ENCODE measurements at regions not wholly inside any gene's neighbourhood (a gene's known extent, or its start where the extent isn't known, plus 50 kb on each side); places are given as distances from the start of the nearest gene placed in this dataset.

- DNase-seq (ENCODE audit: low read depth) = no peak
Measured at GRCh38 chr3:159536876-159537275, 451.8 kb upstream of the IL12A start.

- DNase-seq (ENCODE audit: low read depth) = no peak
Measured at GRCh38 chr3:159538507-159538906, 450.1 kb upstream of the IL12A start.

GRCh38 chr3:159540882-159541495, 447.6 kb upstream of the IL12A start:
- DNase-seq (ENCODE audit: low read depth) = no peak

DNA sequence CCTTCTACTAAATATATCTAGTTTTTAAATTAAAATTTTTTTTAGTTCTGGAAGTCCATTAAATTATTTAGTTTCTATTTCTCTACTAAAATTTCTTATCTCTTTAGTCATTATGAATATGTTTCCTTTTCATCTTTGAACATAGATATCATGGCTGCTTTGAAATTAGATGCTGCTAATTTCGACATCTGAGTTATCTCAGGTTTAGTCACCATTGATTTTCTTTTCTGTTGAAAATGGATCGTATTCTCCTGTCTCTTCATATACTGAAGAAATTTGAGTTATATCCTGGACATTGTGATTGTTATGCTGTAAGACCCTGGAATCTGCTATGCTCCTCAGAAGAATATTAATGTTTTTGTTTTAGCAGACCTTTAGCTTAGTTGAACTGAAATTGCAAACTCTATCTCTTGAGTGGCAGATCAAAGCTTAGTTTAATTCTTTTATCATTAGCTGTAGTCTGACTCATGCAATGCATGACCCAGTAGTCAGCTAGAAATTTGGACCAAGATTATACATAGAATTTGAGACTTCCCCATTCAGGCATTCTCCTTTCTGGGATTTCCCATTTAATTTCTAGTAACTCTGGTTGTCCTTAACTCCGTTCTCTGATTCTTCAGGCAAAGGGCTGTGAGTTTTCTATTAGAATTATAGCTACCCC, 439.8 kb upstream of the IL12A start:
- DNase-seq (ENCODE audit: low read depth) = no peak

- no peak for DNase-seq (ENCODE audit: low read depth)
Measured at GRCh38 chr3:159555205-159555604, 433.4 kb upstream of the IL12A start.

- DNase-seq (ENCODE audit: low read depth) = no peak
Measured at GRCh38 chr3:159559771-159560170, 428.9 kb upstream of the IL12A start.

- no peak for DNase-seq (ENCODE audit: low read depth)
Measured at GRCh38 chr3:159560214-159560979, 428.2 kb upstream of the IL12A start.

DNA sequence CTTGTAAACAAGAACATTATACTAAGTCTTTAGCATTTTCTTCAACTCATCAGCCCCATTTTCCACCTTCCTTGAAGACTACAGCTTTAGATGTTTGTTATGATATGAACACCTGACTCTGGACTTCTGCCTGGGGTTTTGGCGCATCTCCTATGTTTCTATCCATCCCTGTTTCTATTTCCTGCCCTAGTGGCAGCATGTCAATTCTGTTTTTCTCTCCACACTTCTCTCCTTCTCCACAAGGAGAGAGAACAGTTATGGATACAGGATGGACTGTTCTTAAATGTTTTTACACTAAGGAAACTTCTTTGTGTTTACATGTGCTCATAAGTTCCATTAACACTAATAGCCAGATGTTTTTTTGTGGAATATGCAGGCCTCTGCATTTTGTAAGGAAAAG, 423.3 kb upstream of the IL12A start:
- DNase-seq (ENCODE audit: low read depth) = no peak

DNA sequence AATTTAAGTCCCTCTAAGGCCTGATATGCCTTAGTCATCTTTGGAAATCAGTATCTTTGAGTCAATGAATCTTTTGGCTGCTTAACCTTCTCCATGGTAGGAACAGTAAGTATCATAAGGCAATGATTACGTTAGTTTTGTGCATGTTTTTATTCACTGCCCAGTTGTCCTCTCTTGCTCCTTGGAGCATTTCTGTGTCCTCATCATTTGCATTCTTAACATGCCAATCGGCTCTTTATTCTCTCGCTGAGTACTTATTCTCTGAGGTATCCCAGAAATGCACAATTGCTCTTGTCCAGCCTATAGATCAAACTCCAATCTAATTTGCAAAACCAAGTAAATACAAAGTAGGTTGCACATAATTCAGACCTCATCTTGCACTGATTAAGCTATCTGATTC, 405.0 kb upstream of the IL12A start:
- DNase-seq (ENCODE audit: low read depth) = no peak

DNA sequence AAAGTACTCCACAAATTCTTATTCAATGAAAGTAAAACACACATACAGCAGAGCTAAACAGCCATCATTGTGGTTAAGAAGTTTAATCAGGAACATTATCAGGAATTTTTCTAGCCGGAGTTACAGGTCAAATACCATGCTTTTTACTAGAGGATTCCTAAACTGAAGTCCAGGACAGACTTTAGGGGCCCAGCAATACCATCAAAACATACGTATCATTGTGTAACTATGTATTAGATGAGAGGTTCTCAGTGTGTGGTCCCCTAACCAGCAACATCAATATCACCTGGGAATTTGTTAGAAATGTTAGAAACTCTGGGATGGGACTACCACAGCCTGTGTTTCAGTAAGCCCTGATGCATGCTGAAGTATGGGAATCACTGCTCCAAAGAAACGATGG, 404.2 kb upstream of the IL12A start:
- no peak for DNase-seq (ENCODE audit: low read depth)

- peak; percentile 3 for DNase-seq (ENCODE audit: low read depth)
Measured at GRCh38 chr3:159586571-159587202, 401.9 kb upstream of the IL12A start.

DNA sequence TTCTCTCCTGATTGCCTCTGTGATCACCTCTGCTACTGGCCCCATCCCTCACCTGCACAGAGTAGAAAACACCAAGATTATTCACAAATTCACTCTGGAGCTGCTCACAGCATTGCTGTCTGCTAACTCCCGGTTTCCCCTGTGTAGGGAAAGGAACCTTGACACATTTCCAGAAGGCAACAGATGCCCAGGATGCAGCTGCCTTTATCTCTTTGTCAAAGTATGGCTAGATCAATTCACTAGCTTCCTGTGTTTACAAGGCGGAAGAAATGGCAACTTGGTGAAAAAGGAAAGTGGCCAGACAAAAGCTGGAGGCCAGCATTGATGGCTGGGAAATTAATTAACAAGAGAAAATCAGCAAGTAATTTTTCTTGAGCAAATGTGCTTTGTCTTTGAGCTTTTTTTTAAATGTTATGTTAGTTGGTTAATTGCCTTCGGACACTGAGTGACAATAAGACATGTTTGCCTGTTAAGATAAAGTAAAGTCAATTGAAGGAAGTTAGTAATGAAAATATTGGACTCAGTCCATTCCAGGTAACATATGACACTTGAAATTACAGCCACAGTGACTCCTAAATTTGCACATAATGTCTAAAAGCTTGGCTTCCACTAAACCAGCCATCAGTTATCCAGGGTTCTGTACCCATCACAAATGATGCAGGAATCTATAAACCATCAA, 394.6 kb upstream of the IL12A start:
- no peak for DNase-seq (ENCODE audit: low read depth)

GRCh38 chr3:159600291-159600690, 388.3 kb upstream of the IL12A start:
- DNase-seq (ENCODE audit: low read depth) = no peak

DNA sequence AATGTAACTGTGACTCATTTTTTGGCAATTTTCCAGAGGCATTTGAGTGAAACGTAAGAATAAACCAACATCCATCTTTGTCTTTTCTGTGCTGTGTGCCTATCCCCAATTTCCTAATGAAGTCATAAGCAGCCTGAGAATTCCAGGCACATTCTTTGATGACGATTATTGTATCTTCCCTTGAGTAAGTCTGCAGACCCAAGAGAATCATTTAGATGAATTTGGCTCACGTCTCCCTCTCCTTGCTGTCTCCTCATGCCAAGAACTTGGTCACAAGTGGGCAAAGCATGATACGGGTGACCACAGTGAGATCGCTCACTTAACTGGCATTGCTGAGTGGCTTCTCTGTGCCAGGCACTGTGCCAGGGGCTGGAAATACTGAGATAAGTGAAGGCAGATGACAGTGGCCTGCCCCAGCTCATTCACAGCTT, 384.5 kb upstream of the IL12A start:
- DNase-seq (ENCODE audit: low read depth) = peak; percentile 3

GRCh38 chr3:159605101-159605500, 383.5 kb upstream of the IL12A start:
- DNase-seq (ENCODE audit: low read depth) = no peak

GRCh38 chr3:159605776-159606175, 382.9 kb upstream of the IL12A start:
- DNase-seq (ENCODE audit: low read depth) = no peak

- no peak for DNase-seq (ENCODE audit: low read depth)
Measured at GRCh38 chr3:159607856-159608255, 380.8 kb upstream of the IL12A start.

- no peak for DNase-seq (ENCODE audit: low read depth)
Measured at GRCh38 chr3:159608311-159608710, 380.3 kb upstream of the IL12A start.

DNA sequence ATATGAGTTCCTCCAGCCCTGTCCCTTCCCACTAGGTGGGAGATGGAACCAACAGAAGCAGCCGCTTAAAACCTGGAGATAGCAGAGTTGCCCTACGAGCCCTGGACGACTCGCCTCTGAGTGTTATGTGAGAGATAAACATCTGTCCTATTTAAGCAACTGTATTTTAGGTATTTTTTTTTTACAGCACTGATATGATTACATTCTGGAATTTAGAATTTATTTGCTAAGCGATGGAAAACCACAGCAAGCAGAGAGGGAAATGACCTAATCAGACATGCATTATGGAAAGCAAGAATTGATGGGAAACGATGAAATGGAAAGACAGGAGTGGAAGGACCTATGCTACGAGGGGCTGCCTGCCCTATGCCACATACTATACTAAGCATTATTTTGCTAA, 379.0 kb upstream of the IL12A start:
- no peak for DNase-seq (ENCODE audit: low read depth)

DNA sequence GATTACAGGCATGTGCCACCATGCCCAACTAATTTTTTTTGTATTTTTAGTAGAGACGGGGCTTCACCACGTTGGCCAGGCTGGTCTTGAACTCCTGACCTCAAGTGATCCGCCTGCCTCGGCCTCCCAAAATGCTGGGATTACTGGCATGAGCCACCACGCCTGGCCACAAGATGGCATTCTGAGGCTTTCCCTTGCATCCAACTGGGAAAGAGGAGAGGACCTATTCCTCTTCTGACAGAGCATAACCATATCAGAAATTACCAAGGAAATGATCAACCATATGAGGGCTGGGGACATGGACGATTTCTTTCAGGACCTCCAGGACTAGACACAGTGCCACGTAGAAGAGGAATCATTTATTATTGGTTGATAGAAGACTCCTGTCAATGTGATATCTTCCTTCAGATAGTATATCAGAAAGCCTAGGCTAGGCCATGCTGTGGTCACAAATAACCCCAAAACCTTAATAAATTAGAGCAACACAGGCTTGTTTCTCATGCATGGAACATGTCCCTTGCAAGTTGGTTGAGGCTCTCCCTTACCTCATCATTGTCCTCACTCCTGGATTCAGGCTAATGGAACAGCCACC, 372.3 kb upstream of the IL12A start:
- no peak for DNase-seq (ENCODE audit: low read depth)

GRCh38 chr3:159619341-159619885, 369.2 kb upstream of the IL12A start:
- no peak for DNase-seq (ENCODE audit: low read depth)

DNA sequence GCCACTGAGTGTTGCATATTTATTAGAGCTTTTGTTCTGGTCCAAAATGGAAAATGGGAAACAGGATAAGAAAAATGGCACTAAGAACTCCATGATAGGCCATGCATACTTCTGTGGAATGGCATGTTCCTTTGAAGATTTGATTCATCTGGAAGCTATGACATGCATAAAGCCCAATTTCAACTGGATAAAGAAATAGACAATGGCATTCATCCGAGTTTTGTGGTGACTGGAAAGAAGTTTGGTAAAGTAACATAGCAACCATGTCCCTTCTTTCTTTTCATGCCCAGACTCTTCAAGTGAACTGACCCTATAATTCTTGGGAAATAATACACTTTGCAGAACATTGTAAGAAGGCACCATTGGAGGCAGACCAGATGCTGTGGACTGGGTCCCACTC, 368.4 kb upstream of the IL12A start:
- no peak for DNase-seq (ENCODE audit: low read depth)

Data from fibroblast of the conjunctiva (primary cell).